RWPE2 (cell line): ENCODE measurements at regions not wholly inside any gene's neighbourhood (a gene's known extent, or its start where the extent isn't known, plus 50 kb on each side); places are given as distances from the start of the nearest gene placed in this dataset.

Experiments used
- ATAC-seq: fragments of 200-7000 bp; cut with Tn5 transposase; 3 replicates; pipeline ENCODE4 v1.9.1; 2021; ENCODE audit warnings: low read depth
- DNase-seq: peaks from one replicate; pipeline ENCODE4 v3.0.0-alpha.2; 2020; ENCODE audit warnings: low spot score
- H3K27ac ChIP-seq: fragments of 450-650 bp; 2 replicates; pipeline ENCODE4 v1.5.1; 2017; ENCODE audit warnings: mild to moderate bottlenecking; ENCODE audit not compliant: poor library complexity, severe bottlenecking
- H3K27me3 ChIP-seq: fragments of 250-450 bp; sonication (Bioruptor Pico); 2 replicates; pipeline ENCODE4 v1.5.1; 2021; ENCODE audit warnings: mild to moderate bottlenecking, moderate library complexity; ENCODE audit not compliant: insufficient read depth, poor library complexity, severe bottlenecking
- H3K36me3 ChIP-seq: fragments of 250-450 bp; sonication (Bioruptor Pico); 2 replicates; pipeline ENCODE4 v1.5.1; 2020; ENCODE audit warnings: low read depth, mild to moderate bottlenecking, moderate library complexity
- H3K4me1 ChIP-seq: fragments of 250-450 bp; sonication (Bioruptor Pico); 2 replicates; pipeline ENCODE4 v1.5.1; 2021; ENCODE audit warnings: mild to moderate bottlenecking, moderate library complexity; ENCODE audit not compliant: insufficient read depth, poor library complexity, severe bottlenecking
- H3K4me3 ChIP-seq: fragments of 250-450 bp; sonication (Bioruptor Pico); 2 replicates; pipeline ENCODE4 v1.5.1; 2021; ENCODE audit warnings: mild to moderate bottlenecking, moderate library complexity; ENCODE audit not compliant: severe bottlenecking
- H3K9me3 ChIP-seq: fragments of 250-450 bp; sonication (Bioruptor Pico); 2 replicates; pipeline ENCODE4 v1.5.1; 2021; ENCODE audit warnings: mild to moderate bottlenecking, moderate library complexity; ENCODE audit not compliant: severe bottlenecking
- CTCF ChIP-seq: fragments of 450-650 bp; IDR thresholded peaks from one replicate; pipeline ENCODE4 v1.5.1; 2017; ENCODE audit warnings: mild to moderate bottlenecking, moderate library complexity; ENCODE audit not compliant: poor library complexity, severe bottlenecking

GRCh38 chr9:4435197-4435596 lies 55.1 kb upstream of the SLC1A1 start:
- H3K4me3 ChIP-seq = no peak overlapping the region
- DNase-seq (no peak), ATAC-seq (peak; percentile 52; the same call in 1 of the 3 replicates)
- no peaks in the 10 kb centered on the region for H3K27me3 ChIP-seq
- no peak overlapping the region for H3K27ac ChIP-seq
- H3K36me3 ChIP-seq = no peaks in the 10 kb centered on the region
- no peak for TF ChIP-seq CTCF
- no peaks in the 10 kb centered on the region for H3K9me3 ChIP-seq
- no peaks in the 10 kb centered on the region for H3K4me1 ChIP-seq

GRCh38 chr9:4433379-4433778 lies 56.9 kb upstream of the SLC1A1 start:
- no peak overlapping the region for H3K27ac ChIP-seq
- no peaks in the 10 kb centered on the region for H3K27me3 ChIP-seq
- TF ChIP-seq CTCF = no peak
- no peaks in the 10 kb centered on the region for H3K4me1 ChIP-seq
- ATAC-seq (no peak), DNase-seq (no peak)
- no peak overlapping the region for H3K4me3 ChIP-seq
- H3K9me3 ChIP-seq = no peaks in the 10 kb centered on the region
- no peaks in the 10 kb centered on the region for H3K36me3 ChIP-seq

GRCh38 chr9:4430432-4431261 lies 59.6 kb upstream of the SLC1A1 start:
- no peak for DNase-seq
- no peaks in the 10 kb centered on the region for H3K9me3 ChIP-seq
- no peak for TF ChIP-seq CTCF
- H3K4me1 ChIP-seq = no peaks in the 10 kb centered on the region
- ATAC-seq = no peak
- H3K27me3 ChIP-seq = no peaks in the 10 kb centered on the region
- no peaks in the 10 kb centered on the region for H3K36me3 ChIP-seq
- no peak overlapping the region for H3K27ac ChIP-seq
- no peak overlapping the region for H3K4me3 ChIP-seq

GRCh38 chr9:4425319-4426045 lies 64.8 kb upstream of the SLC1A1 start:
- no peaks in the 10 kb centered on the region for H3K27me3 ChIP-seq
- H3K4me3 ChIP-seq = no peak overlapping the region
- DNase-seq (no peak), ATAC-seq (no peak)
- H3K36me3 ChIP-seq = no peaks in the 10 kb centered on the region
- TF ChIP-seq CTCF = no peak
- H3K4me1 ChIP-seq = no peaks in the 10 kb centered on the region
- no peaks in the 10 kb centered on the region for H3K9me3 ChIP-seq
- no peak overlapping the region for H3K27ac ChIP-seq

GRCh38 chr9:4424891-4425290 lies 65.4 kb upstream of the SLC1A1 start:
- Histone ChIP-seq H3K27ac (no peak overlapping the region), H3K9me3 (no peaks in the 10 kb centered on the region), H3K4me1 (no peaks in the 10 kb centered on the region), H3K36me3 (no peaks in the 10 kb centered on the region), H3K4me3 (no peak overlapping the region), H3K27me3 (no peaks in the 10 kb centered on the region)
- ATAC-seq (peak; percentile 25; the same call in 1 of the 3 replicates), DNase-seq (no peak)
- TF ChIP-seq CTCF = no peak
